HL-60 (cell line): ENCODE measurements at regions not wholly inside any gene's neighbourhood (a gene's known extent, or its start where the extent isn't known, plus 50 kb on each side); places are given as distances from the start of the nearest gene placed in this dataset.

Source experiments
- DNase-seq, 2 experiments: peaks; one replicate each; pipeline ENCODE4 v3.0.0-alpha.2; 2010 to 2020; ENCODE audit warnings: low read depth in 1 of 2, low spot score in 1 of 2
- H3K27ac ChIP-seq: fragments of 250-450 bp; sonication (Bioruptor Pico); replicated peaks from 2 replicates; pipeline ENCODE4 v1.5.1; 2020; ENCODE audit warnings: mild to moderate bottlenecking, moderate library complexity
- H3K27me3 ChIP-seq: fragments of 250-450 bp; sonication (Bioruptor Pico); 2 replicates; pipeline ENCODE4 v1.5.1; 2021; ENCODE audit warnings: mild to moderate bottlenecking, moderate library complexity; ENCODE audit not compliant: insufficient read depth, poor library complexity, severe bottlenecking
- H3K4me3 ChIP-seq: replicated peaks from 2 replicates; pipeline ENCODE4 v1.5.1; 2011; ENCODE audit warnings: mild to moderate bottlenecking, control low read depth, low read length; ENCODE audit not compliant: insufficient read depth
- CTCF ChIP-seq: IDR thresholded peaks from one replicate; pipeline ENCODE4 v1.5.1; 2011; ENCODE audit warnings: low read length, control low read depth, inconsistent platforms; ENCODE audit not compliant: insufficient read depth
- GABPA ChIP-seq: IDR thresholded peaks from 2 replicates; pipeline ENCODE4 v1.6.1; 2012; ENCODE audit warnings: low read depth
- POLR2AphosphoS5 ChIP-seq: IDR thresholded peaks from 2 replicates; pipeline ENCODE4 v1.6.1; 2012; ENCODE audit warnings: low read depth
- SPI1 ChIP-seq: IDR thresholded peaks from 2 replicates; pipeline ENCODE4 v1.6.1; 2012; ENCODE audit warnings: low read depth, mild to moderate bottlenecking, borderline replicate concordance
- TF ChIP-seq, protein P1 (sequence below): IDR thresholded peaks from 2 replicates; pipeline ENCODE4 v1.6.1; 2012; ENCODE audit warnings: low read depth; ENCODE audit not compliant: insufficient replicate concordance

DNA sequence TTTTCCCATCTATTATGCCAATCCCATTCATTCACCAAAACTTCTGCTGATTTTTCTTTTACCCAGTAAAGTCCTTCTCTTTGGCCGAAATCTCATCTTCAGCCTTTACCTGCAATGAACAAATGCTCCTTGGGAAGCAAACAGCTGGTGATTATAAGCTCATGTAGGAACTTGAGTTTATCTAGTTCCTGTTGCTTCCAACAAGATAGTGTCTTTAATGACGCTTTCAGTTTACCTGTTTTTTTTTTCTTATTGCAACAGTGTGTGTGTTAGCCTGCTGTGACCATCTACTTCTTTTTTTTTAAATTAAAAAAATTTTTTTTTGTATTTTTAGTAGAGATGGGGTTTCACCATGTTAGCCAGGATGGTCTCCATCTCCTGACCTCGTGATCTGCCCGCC is 156.0 kb downstream of the CD47 start:
- Histone ChIP-seq H3K4me3 (no peak overlapping the region), H3K27ac (no peak overlapping the region), H3K27me3 (no peaks in the 10 kb centered on the region)
- TF ChIP-seq POLR2AphosphoS5, result no peak
- no peak for TF ChIP-seq GABPA
- no peak for TF ChIP-seq CTCF
- TF ChIP-seq SPI1, result no peak
- TF ChIP-seq, protein P1, sequence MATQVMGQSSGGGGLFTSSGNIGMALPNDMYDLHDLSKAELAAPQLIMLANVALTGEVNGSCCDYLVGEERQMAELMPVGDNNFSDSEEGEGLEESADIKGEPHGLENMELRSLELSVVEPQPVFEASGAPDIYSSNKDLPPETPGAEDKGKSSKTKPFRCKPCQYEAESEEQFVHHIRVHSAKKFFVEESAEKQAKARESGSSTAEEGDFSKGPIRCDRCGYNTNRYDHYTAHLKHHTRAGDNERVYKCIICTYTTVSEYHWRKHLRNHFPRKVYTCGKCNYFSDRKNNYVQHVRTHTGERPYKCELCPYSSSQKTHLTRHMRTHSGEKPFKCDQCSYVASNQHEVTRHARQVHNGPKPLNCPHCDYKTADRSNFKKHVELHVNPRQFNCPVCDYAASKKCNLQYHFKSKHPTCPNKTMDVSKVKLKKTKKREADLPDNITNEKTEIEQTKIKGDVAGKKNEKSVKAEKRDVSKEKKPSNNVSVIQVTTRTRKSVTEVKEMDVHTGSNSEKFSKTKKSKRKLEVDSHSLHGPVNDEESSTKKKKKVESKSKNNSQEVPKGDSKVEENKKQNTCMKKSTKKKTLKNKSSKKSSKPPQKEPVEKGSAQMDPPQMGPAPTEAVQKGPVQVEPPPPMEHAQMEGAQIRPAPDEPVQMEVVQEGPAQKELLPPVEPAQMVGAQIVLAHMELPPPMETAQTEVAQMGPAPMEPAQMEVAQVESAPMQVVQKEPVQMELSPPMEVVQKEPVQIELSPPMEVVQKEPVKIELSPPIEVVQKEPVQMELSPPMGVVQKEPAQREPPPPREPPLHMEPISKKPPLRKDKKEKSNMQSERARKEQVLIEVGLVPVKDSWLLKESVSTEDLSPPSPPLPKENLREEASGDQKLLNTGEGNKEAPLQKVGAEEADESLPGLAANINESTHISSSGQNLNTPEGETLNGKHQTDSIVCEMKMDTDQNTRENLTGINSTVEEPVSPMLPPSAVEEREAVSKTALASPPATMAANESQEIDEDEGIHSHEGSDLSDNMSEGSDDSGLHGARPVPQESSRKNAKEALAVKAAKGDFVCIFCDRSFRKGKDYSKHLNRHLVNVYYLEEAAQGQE, result no peak
- DNase-seq, result no peak

GRCh38 chr3:107933450-107933849 is 157.4 kb downstream of the CD47 start:
- DNase-seq, result no peak
- Histone ChIP-seq H3K27ac (no peak overlapping the region), H3K4me3 (no peak overlapping the region), H3K27me3 (peaks cover 4% of the 10 kb centered on the region)
- no peak for TF ChIP-seq GABPA
- no peak for TF ChIP-seq POLR2AphosphoS5
- TF ChIP-seq CTCF, result no peak
- TF ChIP-seq, protein P1, result no peak
- no peak for TF ChIP-seq SPI1

GRCh38 chr3:107931326-107931725 is 159.5 kb downstream of the CD47 start:
- Histone ChIP-seq H3K27ac (no peak overlapping the region), H3K27me3 (peaks cover 7% of the 10 kb centered on the region), H3K4me3 (no peak overlapping the region)
- TF ChIP-seq GABPA, result no peak
- no peak for TF ChIP-seq SPI1
- TF ChIP-seq, protein P1, result no peak
- no peak for TF ChIP-seq CTCF
- TF ChIP-seq POLR2AphosphoS5, result no peak
- no peak for DNase-seq
